ENCODE measurements at regions not wholly inside any gene's neighbourhood (a gene's known extent, or its start where the extent isn't known, plus 50 kb on each side); places are given as distances from the start of the nearest gene placed in this dataset.

DNA sequence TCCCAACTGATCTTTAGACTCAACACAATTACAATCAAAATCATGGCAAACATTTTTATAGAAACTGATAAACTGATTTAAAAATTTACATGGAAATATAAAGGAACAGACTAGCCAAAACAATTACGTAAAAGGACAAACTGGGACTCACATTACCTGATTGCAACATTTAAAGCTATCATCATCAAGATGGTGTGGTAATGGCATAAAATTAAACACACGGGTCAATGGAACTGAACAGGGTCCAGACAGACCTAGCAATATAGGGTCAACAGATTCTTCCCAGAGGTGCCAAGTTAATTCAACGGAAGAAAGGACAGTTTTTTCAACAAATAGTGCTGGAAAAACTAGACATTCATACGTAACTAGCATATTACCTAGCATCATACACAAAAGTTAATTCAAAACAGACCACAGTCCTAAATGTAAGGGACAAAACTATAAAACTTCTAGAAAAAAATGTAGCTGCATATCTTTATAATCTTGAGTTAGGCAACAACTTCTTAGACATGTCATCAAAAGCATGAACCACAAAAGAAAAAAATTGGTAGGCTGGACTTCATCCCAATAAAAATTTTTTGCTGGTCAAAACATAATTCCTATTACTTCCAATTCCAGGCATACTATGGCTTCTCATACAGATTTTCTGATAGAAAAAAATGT, 147.4 kb upstream of the BEND6 start:
- TF ChIP-seq CTCF (IDR thresholded peaks at IDR 0.05) (no peak), POLR2AphosphoS5 (IDR thresholded peaks at IDR 0.05) (no peak)
